Heart right ventricle (tissue), 16 donors: ENCODE measurements at regions not wholly inside any gene's neighbourhood (a gene's known extent, or its start where the extent isn't known, plus 50 kb on each side); places are given as distances from the start of the nearest gene placed in this dataset.
"Not testable (repeated sequence)": the region's sequence is repeated elsewhere in the genome, so short reads cannot be mapped to it uniquely, and the experiment has no call there.

Experiments used
- ATAC-seq, 8 donors: fragments of 200-7000 bp; cut with Tn5 transposase; one replicate each; pipeline ENCODE4 v1.9.1; 2020; ENCODE audit warnings: mild to moderate bottlenecking in 8 of 8, moderate library complexity in 8 of 8, moderate number of reproducible peaks in 1 of 8
- DNase-seq, 2 donors: peaks; one replicate each; pipeline ENCODE4 v3.0.0-alpha.2; 2020
- H3K27ac ChIP-seq, 10 donors: fragments of 200-600 bp; sonication (generic) in 2 of 10; one replicate each; pipeline versions ENCODE4 v1.5.0 to v1.8.0; 2020 to 2022; ENCODE audit warnings: mild to moderate bottlenecking in 3 of 10
- H3K27me3 ChIP-seq, 7 donors: fragments of 200-600 bp; one replicate each; pipeline ENCODE4 v1.8.0; 2021 to 2022; ENCODE audit warnings: mild to moderate bottlenecking in 2 of 7
- H3K36me3 ChIP-seq, 9 donors: fragments of 200-600 bp; sonication (generic) in 1 of 9; one replicate each; pipeline versions ENCODE4 v1.5.0 to v1.8.0; 2020 to 2022; ENCODE audit warnings: mild to moderate bottlenecking in 2 of 9
- H3K4me1 ChIP-seq, 9 donors: fragments of 200-600 bp; sonication (generic) in 1 of 9; one replicate each; pipeline versions ENCODE4 v1.5.0 to v1.8.0; 2020 to 2022; ENCODE audit warnings: mild to moderate bottlenecking in 4 of 9
- H3K4me3 ChIP-seq, 10 donors: fragments of 200-600 bp; sonication (generic) in 2 of 10; one replicate each; pipeline versions ENCODE4 v1.5.0 to v1.8.0; 2020 to 2022; ENCODE audit warnings: mild to moderate bottlenecking in 7 of 10, moderate library complexity in 2 of 10
- H3K9me3 ChIP-seq, 11 donors: fragments of 200-600 bp in 10 of 11; sonication (generic) in 2 of 11; one replicate each; pipeline versions ENCODE4 v1.5.0 to v1.8.0; 2013 to 2022; ENCODE audit warnings: mild to moderate bottlenecking in 2 of 11, control low read depth in 1 of 11, moderate library complexity in 1 of 11
- CTCF ChIP-seq, 9 donors: fragments of 200-600 bp; sonication (generic) in 2 of 9; IDR thresholded peaks; one replicate each; pipeline versions ENCODE4 v1.5.0 to v1.8.0; 2021 to 2022; ENCODE audit warnings: antibody characterized with exemption in 9 of 9, mild to moderate bottlenecking in 5 of 9, moderate library complexity in 1 of 9
- WGBS, 2 donors: extraction: QIAGEN DNeasy Blood & Tissue Kit; methylation state at CpG; one replicate each; pipeline ENCODE4 v1.1.7; 2013; ENCODE audit warnings: inconsistent platforms in 1 of 2; 5-methylcytosine and 5-hydroxymethylcytosine counted together
- intact Hi-C, 10 donors: fragments of 100-400 bp; cut with DNase I; formaldehyde crosslinking; loops; one replicate each; pipeline versions ENCODE4 v1.11.1 to v1.14.2; 2022
- donor health status: Arrhythmogenic right ventricular cardiomyopathy.
- donor health status: ischemic (EF 13 %, LVEDD 7.1; RV severe dilation, severe dysfunction).
- donor health status: healthy with polysubstance abuse.
- donor health status: DM: no; HTN: yes; CAD: no.
- donor health status: DM: no; HTN: no; CAD: no.
- donor health status: ischemic (EF 25% LVEDD 6.9; RV normal size, moderate dysfunction).
- donor health status: ischemic (EF 25% LVEDD 5.7; RV mildly dilated, moderate dysfunction).
- donor health status: healthy.
- donor health status: DM: yes; HTN: yes; CAD: no.
- donor health status: Ischemic cardiomyopathy.
- donor health status: ischemic (EF 35%, LVEDD 5.7; RV mildly dilated, moderate dysfunction).
- donor health status: nonischemic (EF 11% LVEDD 7.7; RV severe dilation, severe dysfunction).
- donor health status: DM: yes; HTN: yes; CAD: no.
- donor health status: PGD.
- donor health status: ischemic (EF 29% LVEDD 5.4; RV normal size, mild dysfunction).
- donor health status: nonischemic (EF 23%, LVEDD 6.1; RV moderate dilation, normal function).

DNA sequence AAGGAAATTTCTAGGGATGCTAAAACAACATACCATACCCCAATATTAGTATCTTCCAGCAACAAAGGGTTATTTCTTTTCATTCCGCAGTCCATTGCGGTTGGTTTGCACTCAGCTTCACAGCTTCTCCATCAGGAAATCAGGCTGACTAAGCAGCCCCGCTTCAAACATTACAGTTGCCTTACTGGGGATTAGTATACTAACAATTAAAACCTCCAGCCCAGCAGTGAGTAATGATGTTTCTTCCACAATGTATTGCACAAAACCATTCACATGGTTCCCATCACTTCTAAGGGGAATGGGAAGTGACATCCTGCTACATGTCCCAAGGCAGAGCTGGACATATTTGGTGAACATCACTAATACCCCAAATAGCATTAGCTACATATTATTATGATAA lies 1384.9 kb downstream of the CDH8 start:
- Histone ChIP-seq H3K36me3 (no peaks in the 10 kb centered on the region), H3K27me3 (no peaks in the 10 kb centered on the region), H3K4me3 (no peak overlapping the region), H3K9me3 (peaks cover 0 to 3% (median 0%) of the 10 kb centered on the region in 11 donors), H3K27ac (no peak overlapping the region), H3K4me1 (no peaks in the 10 kb centered on the region)
- no peak for ATAC-seq
- no peak for TF ChIP-seq CTCF (IDR thresholded peaks at IDR 0.05)
- no peak for DNase-seq
- WGBS, 2 donors, result 87 to 91% methylated on average over 3 of the region's 3 CpGs
- intact Hi-C loops, result no loop called here

GRCh38 chr16:60648290-60648689 lies 1387.9 kb downstream of the CDH8 start:
- Histone ChIP-seq H3K9me3 (peaks cover 0 to 3% (median 0%) of the 10 kb centered on the region in 11 donors), H3K27ac (no peak overlapping the region), H3K36me3 (no peaks in the 10 kb centered on the region), H3K27me3 (peaks cover 0 to 4% (median 0%) of the 10 kb centered on the region in 7 donors), H3K4me3 (no peak overlapping the region), H3K4me1 (no peaks in the 10 kb centered on the region)
- DNase-seq (no peak), ATAC-seq (no peak)
- intact Hi-C loops, result no loop called here
- TF ChIP-seq CTCF (IDR thresholded peaks at IDR 0.05), result no peak

GRCh38 chr16:60647388-60647787 lies 1388.8 kb downstream of the CDH8 start:
- ATAC-seq, H3K4me3 ChIP-seq, intact Hi-C loops, H3K4me1 ChIP-seq, H3K27ac ChIP-seq, DNase-seq, H3K36me3 ChIP-seq, H3K9me3 ChIP-seq, H3K27me3 ChIP-seq: not testable (repeated sequence)
- WGBS, 2 donors, result 78 to 83% methylated on average over 19 of the region's 19 CpGs

DNA sequence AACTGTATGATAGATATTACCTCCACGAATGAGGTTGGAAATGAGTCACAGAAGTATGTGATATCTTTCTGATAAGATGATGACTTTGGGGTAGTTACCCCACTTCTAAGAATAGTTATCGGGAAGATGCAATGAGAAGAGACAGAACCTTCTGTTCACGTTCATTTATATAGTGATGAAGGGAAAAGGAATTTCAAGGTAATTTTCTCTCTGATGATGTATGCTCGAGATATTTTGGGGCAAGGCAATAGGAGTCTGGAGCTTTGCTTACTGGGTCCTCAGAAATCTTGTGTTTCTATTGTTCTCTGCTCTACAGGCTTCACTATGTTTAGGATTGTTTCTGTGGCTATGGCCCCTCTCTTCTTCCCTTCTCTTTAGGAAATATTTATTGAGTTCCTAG lies 1389.6 kb downstream of the CDH8 start:
- Histone ChIP-seq H3K36me3 (no peaks in the 10 kb centered on the region), H3K27me3 (peaks cover 0 to 4% (median 0%) of the 10 kb centered on the region in 7 donors), H3K9me3 (no peaks in the 10 kb centered on the region), H3K27ac (no peak overlapping the region), H3K4me1 (no peaks in the 10 kb centered on the region), H3K4me3 (no peak overlapping the region)
- no peak for TF ChIP-seq CTCF (IDR thresholded peaks at IDR 0.05)
- DNase-seq, result no peak
- no peak for ATAC-seq
- intact Hi-C loops, result no loop called here
- 80% methylated on average over 4 of the region's 4 CpGs for WGBS, 2 donors

- H3K27me3 ChIP-seq, result peaks cover 0 to 4% (median 0%) of the 10 kb centered on the region in 7 donors
- H3K4me3 ChIP-seq, result no peak overlapping the region
- intact Hi-C loops, result no loop called here
- no peak overlapping the region for H3K27ac ChIP-seq
- WGBS, 2 donors, result 62 to 69% methylated on average over 3 of the region's 3 CpGs
- TF ChIP-seq CTCF (IDR thresholded peaks at IDR 0.05), result no peak
- H3K4me1 ChIP-seq, result no peaks in the 10 kb centered on the region
- peaks cover 0 to 6% (median 0%) of the 10 kb centered on the region in 11 donors for H3K9me3 ChIP-seq
- H3K36me3 ChIP-seq, result no peaks in the 10 kb centered on the region
- DNase-seq, result no peak
- ATAC-seq, result no peak
These were observed 1390.7 kb downstream of the CDH8 start for GRCh38 chr16:60645541-60645940.
